NB4 (cell line): ENCODE measurements at regions not wholly inside any gene's neighbourhood (a gene's known extent, or its start where the extent isn't known, plus 50 kb on each side); places are given as distances from the start of the nearest gene placed in this dataset.

Source experiments
- DNase-seq: peaks from one replicate; pipeline ENCODE4 v3.0.0; 2010; ENCODE audit warnings: low read depth
- H3K4me3 ChIP-seq: one replicate; pipeline ENCODE4 v1.5.1; 2011; ENCODE audit warnings: mild to moderate bottlenecking, low read depth, low read length, moderate library complexity
- MAX ChIP-seq: IDR thresholded peaks from 2 replicates; pipeline ENCODE4 v1.6.1; 2011; ENCODE audit warnings: low read depth, low read length
- MYC ChIP-seq: IDR thresholded peaks from 2 replicates; pipeline ENCODE4 v1.6.1; 2011; ENCODE audit warnings: low read depth, low read length
- POLR2A ChIP-seq: IDR thresholded peaks from 2 replicates; pipeline ENCODE4 v1.6.1; 2011; ENCODE audit warnings: mild to moderate bottlenecking; ENCODE audit not compliant: insufficient read length; ENCODE audit errors: extremely low read depth
- TF ChIP-seq, protein P1 (sequence below): IDR thresholded peaks from one replicate; pipeline ENCODE4 v1.5.1; 2012; ENCODE audit warnings: low read depth, low read length

DNA sequence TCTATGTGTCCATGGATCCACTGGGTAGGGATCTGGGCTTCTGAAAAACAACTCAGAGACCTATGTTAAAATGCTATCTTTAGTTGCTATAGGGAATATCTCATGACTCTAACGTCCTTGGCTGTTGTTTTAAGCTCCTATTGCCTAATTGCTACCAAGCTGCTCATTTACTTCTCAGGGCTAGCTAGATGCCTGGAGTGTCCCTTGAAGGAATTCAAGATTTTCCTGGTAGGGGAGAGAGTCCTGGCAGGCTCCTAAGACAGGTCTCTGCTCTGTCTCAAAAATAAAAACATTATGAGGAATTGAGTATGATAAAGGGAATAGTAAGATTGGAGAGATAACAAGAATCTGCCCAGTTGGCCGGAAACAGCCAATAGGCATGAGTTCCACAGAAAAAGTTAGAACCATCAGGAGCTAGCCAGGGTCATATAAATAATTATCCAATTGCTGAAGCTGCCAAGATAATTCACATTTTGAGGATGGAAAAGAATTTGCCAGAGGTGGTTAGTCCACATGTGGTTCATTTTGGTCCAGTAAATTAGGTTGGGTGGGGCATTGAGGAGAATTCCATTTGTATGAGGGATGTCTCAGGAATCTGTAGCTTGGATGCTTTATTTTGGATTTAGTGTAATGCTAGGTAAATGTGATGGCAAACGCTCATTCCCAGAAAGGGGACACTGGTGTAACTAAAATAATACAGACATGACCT, 362.7 kb upstream of the VSTM2A start:
- DNase-seq, result no peak
- H3K4me3 ChIP-seq, result no peak overlapping the region
- TF ChIP-seq MYC (no peak), MAX (no peak), POLR2A (no peak)
- TF ChIP-seq, protein P1, sequence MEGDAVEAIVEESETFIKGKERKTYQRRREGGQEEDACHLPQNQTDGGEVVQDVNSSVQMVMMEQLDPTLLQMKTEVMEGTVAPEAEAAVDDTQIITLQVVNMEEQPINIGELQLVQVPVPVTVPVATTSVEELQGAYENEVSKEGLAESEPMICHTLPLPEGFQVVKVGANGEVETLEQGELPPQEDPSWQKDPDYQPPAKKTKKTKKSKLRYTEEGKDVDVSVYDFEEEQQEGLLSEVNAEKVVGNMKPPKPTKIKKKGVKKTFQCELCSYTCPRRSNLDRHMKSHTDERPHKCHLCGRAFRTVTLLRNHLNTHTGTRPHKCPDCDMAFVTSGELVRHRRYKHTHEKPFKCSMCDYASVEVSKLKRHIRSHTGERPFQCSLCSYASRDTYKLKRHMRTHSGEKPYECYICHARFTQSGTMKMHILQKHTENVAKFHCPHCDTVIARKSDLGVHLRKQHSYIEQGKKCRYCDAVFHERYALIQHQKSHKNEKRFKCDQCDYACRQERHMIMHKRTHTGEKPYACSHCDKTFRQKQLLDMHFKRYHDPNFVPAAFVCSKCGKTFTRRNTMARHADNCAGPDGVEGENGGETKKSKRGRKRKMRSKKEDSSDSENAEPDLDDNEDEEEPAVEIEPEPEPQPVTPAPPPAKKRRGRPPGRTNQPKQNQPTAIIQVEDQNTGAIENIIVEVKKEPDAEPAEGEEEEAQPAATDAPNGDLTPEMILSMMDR, result no peak

DNA sequence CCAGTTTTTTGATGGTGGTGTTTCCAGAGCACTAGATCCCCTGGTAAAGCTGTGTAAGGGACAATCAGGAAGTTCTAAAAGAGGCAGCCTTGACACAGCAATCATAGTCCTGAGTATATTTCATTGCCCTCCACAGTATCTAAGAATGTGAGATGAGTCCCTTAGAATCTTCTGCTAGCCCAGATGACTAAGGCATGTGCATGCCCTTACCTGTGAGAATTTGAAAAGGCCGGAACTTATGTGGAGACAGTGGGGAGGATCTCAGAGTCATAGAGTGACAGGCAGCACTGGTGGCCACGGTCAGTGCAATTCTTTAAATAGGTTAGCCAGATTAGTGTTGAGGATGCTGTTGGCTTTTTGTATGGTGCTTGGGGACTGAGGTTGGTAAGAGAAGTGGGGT, 361.4 kb upstream of the VSTM2A start:
- TF ChIP-seq, protein P1, result no peak
- TF ChIP-seq MAX, result no peak
- TF ChIP-seq MYC, result no peak
- no peak for TF ChIP-seq POLR2A
- DNase-seq, result no peak
- H3K4me3 ChIP-seq, result no peak overlapping the region

DNA sequence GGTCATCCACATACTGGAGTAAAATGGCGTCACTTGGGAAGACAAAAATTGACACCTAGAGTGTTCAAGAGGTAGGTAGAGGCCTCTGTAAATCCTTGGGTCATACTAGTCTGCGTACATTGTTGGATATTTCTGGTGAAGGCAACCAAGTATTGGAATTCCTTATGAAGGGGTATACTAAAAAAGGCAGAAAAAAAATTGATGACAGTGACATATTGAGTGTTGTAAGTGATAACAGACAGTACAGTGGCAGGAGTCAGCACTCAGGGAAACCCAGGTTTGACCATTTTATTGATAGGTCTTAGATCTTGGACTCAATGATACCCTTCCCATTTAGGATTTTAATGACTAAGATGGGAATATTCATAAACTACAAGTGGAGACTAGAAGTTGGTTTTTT, 359.1 kb upstream of the VSTM2A start:
- no peak for DNase-seq
- H3K4me3 ChIP-seq, result no peak overlapping the region
- no peak for TF ChIP-seq MYC
- TF ChIP-seq, protein P1, result no peak
- no peak for TF ChIP-seq POLR2A
- no peak for TF ChIP-seq MAX

DNA sequence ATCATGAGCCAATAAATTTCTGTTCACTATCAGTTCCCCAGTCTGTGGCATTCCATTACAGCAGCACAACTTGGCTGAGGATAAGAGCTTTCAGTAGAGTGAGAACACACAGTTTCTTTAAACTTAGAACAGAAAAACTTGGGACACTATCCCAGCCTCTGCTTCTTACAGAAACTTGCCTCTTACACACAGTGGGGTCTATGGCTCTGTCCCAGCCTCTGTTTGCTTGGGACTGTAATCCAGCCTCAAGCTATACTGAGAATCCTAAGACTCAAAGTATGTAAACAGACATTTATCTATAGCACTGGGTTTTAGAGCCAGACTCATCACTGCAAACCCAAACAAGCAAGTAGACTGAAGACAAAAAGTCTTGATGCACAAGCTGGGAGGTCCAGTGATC, 355.8 kb upstream of the VSTM2A start:
- H3K4me3 ChIP-seq, result no peak overlapping the region
- TF ChIP-seq MAX, result no peak
- no peak for TF ChIP-seq MYC
- TF ChIP-seq POLR2A, result no peak
- TF ChIP-seq, protein P1, result no peak
- no peak for DNase-seq

DNA sequence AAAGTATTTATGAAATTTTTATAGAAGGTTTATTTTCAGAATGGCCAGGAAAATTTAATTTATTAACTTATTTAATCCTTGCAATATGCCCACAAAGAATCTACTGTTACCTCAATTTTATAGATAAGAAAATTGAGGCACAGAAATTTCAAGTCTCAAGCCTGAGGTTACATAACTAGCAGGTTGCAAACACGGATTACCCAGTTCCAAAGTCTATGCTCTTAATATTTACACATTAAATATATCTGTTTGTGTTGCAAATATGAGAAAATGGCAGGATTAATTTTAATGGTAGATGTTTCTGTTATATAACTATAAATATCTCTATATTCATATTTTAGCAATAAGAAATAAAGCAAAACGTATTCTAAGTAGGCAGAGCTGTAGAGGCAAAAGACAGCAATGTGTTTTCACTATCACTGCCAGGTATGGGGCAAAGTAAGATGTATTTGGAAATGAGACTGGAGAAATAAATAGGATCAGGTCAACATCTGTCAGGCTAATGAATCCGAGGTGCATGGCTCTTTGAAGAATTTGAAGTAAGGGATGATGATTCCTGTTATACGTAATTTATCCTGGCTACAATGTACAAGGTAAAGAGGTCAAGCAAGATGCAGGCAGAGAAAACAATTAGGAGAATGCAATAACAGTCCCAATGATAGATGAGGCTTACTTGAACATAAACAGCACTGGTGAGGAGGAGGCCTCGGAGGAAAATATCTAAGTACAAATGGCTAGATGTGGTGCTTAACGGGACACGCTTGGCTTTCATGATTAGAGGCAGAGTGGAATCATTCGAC, 354.1 kb upstream of the VSTM2A start:
- TF ChIP-seq POLR2A (no peak), MYC (no peak), MAX (no peak)
- TF ChIP-seq, protein P1, result no peak
- no peak overlapping the region for H3K4me3 ChIP-seq
- no peak for DNase-seq
